GM10248 (cell line): ENCODE measurements at regions not wholly inside any gene's neighbourhood (a gene's known extent, or its start where the extent isn't known, plus 50 kb on each side); places are given as distances from the start of the nearest gene placed in this dataset.

ENCODE experiments used
- CTCF ChIA-PET: fragments of 300-600 bp; sonication (Branson Sonifier 250); formaldehyde crosslinking; extraction: SDS; loops from one replicate; lab custom pipeline; 2021; ENCODE audit warnings: antibody characterized with exemption; lab: Yijun Ruan, JAX
- POLR2A ChIA-PET: fragments of 350-650 bp; sonication (Branson Sonifier 250); formaldehyde crosslinking; extraction: SDS; loops from one replicate; lab custom pipeline; 2020; ENCODE audit warnings: antibody characterized with exemption; lab: Yijun Ruan, JAX
- DNase-seq: peaks from one replicate; pipeline ENCODE4 v3.0.0; 2012; ENCODE audit errors: extremely low spot score
- TF ChIP-seq, protein P1 (sequence below): IDR thresholded peaks from 2 replicates; pipeline ENCODE4 v1.5.1; 2012; ENCODE audit warnings: mild to moderate bottlenecking, low read depth; ENCODE audit errors: extremely low read depth, missing control alignments, control extremely low read depth

DNA sequence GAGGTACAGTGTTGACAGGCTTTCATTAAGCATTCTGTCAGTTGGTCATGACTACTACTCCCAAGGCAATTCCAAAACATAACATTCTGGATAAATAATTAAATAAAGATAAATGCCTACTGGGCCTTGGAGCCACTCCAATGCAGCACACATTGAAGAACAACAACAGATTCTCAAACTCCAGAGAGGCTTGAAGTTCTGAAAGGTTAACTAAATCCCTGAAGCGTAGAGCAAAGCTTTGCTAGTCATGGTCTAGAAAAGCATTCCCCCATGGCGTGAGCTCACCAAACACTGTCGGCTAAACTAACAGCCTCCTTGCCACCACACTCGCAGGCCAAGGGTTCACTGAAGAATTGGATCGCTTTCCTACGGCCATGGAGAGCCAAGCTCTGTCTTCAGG, 268.0 kb downstream of the ATG4C start:
- TF ChIP-seq, protein P1, sequence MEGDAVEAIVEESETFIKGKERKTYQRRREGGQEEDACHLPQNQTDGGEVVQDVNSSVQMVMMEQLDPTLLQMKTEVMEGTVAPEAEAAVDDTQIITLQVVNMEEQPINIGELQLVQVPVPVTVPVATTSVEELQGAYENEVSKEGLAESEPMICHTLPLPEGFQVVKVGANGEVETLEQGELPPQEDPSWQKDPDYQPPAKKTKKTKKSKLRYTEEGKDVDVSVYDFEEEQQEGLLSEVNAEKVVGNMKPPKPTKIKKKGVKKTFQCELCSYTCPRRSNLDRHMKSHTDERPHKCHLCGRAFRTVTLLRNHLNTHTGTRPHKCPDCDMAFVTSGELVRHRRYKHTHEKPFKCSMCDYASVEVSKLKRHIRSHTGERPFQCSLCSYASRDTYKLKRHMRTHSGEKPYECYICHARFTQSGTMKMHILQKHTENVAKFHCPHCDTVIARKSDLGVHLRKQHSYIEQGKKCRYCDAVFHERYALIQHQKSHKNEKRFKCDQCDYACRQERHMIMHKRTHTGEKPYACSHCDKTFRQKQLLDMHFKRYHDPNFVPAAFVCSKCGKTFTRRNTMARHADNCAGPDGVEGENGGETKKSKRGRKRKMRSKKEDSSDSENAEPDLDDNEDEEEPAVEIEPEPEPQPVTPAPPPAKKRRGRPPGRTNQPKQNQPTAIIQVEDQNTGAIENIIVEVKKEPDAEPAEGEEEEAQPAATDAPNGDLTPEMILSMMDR = no peak
- POLR2A ChIA-PET = no interaction called here
- DNase-seq = no peak
- CTCF ChIA-PET = interaction anchor here (2.0 kb wide), 1 partner anchor 9 kb away, joined by 5 read pairs; no protein-coding TSS in a partner anchor

DNA sequence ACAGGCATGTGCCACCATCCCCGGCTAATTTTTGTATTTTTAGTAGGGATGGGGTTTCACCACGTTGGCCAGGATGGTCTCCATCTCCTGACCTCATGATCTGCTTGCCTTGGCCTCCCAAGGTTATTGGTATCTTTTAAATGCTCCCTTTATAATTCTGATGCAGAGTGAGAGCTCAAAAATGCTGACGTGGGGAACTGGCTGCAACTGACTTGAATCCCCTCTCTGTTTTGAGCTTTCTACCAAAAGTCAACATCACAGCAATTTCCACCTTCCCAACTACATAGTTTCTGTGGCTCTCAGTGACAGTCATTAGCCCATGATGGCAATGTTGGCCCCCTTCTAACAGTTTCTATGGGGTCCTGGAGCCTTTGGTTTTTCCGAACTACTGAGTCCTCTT, 268.2 kb upstream of the FOXD3 start:
- CTCF ChIA-PET = no interaction called here
- TF ChIP-seq, protein P1 = no peak
- POLR2A ChIA-PET = no interaction called here
- no peak for DNase-seq

DNA sequence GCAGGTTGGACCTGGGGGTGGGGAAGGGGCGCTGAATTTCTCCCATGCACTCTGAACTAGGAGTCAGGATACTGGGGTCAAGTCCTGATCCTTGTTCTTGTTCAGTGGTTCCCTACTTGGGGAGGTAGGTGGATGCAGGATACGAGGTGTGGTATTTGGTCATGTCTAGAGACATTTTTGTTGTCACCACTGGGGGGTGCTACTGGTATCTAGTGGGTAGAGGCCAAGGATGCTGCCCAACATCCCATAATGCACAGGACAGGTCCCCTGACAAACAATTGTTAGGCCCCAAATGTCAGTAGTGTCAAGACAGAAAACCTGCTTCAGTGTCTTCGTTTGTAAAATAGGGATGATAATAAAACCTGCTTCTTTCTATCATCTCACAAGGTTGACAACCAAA, 259.0 kb upstream of the FOXD3 start:
- ChIA-PET POLR2A (no interaction called here), CTCF (interaction anchor here (1.0 to 1.3 kb wide), 2 partner anchors 51 to 86 kb away, joined by 3 to 4 read pairs; no protein-coding TSS in a partner anchor)
- TF ChIP-seq, protein P1 = peak; percentile 30
- peak; percentile 18 for DNase-seq

DNA sequence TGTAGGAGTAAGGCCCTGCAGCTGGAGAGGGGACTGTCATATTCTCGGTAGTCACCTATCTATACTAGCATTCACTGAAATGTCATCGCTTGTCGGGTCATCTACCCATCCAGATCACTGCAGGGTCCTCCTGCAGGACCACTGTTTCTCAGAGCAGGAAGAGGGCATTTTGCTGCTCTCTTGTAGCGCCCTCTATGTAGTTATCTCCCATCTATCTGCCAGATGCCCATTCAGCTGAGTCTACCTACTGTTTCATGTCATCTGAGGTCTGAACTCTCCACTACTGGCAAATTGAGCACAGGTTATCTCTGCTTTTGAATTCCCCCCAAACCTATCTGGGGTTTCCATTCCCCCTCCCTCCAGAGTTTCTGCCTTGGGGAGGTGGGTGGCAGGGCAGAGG, 258.2 kb upstream of the FOXD3 start:
- TF ChIP-seq, protein P1 = no peak

DNA sequence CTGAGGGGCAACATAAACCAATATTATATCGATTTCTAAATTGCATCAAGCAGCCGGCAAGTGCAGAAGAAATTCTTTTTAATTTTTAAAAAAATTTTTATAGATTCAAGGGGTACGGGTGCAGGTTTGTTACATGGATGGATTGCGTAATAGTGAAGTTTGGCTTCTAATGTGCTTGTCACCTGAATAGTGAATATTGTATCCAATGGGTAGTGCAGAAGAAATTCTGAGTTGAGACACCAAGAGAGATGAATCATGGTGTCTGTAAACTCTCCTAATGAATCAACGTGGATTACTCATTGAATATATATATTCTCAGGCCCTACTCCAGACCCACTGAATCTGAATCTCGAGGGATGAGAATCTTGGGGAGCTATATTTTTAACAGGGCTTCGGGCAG, 253.7 kb upstream of the FOXD3 start:
- ChIA-PET CTCF (no interaction called here), POLR2A (no interaction called here)
- DNase-seq = no peak
- TF ChIP-seq, protein P1 = no peak

More for the DNA sequence above, 258.2 kb upstream of the FOXD3 start:
- no peak for DNase-seq
- POLR2A ChIA-PET = no interaction called here
- CTCF ChIA-PET = no interaction called here

DNA sequence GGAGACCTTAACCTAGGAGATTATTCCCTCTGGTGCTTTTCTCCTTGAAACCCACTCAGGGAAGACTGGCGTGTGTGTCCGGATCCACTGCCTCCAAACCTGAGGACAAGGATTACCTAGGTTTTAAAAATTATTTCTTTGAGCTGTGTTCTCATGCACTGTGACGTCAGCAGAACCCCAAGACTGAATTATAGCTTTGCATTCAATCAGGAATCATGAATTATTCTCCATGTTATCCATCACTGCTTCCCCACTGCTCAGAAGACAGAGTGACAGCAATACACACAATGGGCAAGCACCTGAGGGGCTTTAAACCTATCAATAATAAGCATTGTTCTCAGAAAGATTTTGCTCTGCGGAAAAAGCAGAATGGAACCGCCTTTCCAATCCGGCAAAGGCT, 253.2 kb upstream of the FOXD3 start:
- DNase-seq = no peak
- TF ChIP-seq, protein P1 = no peak
- ChIA-PET POLR2A (no interaction called here), CTCF (interaction anchor here (1.5 kb wide), 1 partner anchor 80 kb away, joined by 3 read pairs; no protein-coding TSS in a partner anchor)
